ENCODE measurements at regions not wholly inside any gene's neighbourhood (a gene's known extent, or its start where the extent isn't known, plus 50 kb on each side); places are given as distances from the start of the nearest gene placed in this dataset.
"Not testable (repeated sequence)": the region's sequence is repeated elsewhere in the genome, so short reads cannot be mapped to it uniquely, and the experiment has no call there.

DNA sequence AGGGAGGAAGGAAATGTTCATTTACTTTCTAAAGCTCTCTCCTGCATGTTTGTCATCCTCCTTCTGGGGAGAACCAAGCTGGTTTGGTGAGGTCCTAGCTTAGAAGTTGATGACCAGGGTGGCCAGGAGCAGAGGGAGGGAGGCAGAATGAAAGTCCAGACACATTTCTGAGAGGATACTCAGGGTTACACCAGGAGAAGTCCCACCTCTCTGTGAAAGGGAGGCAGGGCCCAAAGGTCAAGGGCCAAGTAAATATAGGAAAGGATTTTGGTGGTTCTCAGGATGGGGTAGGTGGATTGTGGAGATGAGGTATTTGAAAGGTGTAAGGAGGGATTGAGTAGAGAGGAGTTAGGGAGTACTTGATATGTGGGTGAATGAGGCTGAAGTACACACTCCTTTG lies 58.0 kb upstream of the FBXO11 start:
- no peak for DNase-seq (ENCODE audit: extremely low spot score)
- TF ChIP-seq BHLHE40 (IDR thresholded peaks at IDR 0.05; ENCODE audit: borderline replicate concordance) (no peak), CTBP1 (IDR thresholded peaks at IDR 0.05; ENCODE audit: borderline replicate concordance) (no peak), FOXA1 (IDR thresholded peaks at IDR 0.05) (no peak), HDGF (IDR thresholded peaks at IDR 0.05; ENCODE audit: borderline replicate concordance) (no peak), L3MBTL2 (conservative IDR thresholded peaks at IDR 0.05) (no peak)
- CTCF ChIA-PET = interaction anchor here (1.0 kb wide), 1 partner anchor 40 kb away, joined by 4 read pairs; no protein-coding TSS in a partner anchor
- POLR2A ChIA-PET = no interaction called here

DNA sequence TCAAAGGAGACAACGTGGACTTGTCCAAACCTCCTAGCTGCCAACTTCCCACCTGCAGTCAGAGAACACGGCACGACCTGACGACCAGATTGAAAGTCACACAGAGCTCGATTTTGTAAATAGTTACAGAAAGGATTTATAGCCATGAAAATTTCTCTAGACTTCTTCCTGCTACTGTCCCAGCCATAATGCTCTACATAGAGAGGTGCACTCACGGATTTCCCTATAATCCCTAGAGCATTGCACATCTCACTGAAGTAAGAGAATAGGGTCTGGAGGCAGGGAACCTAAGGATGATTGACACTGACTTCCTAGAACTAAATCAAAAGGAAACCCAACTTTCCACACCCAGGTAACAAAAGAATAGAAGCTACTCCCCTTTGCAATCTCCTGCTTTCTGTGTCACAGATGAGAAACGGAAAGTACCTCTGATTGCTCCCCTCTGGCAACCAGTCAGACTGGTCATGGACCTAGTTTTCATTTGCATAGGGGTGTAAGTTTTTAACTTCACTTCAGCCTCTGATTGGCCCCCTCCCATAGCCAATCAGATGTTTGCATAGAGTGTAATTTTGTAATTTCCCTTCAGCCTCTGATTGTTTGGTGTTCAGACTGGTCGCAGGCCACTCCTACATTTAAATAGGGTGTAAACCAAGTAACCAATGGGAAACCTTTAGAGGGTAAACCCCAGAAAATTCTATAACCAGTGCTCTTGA lies 58.6 kb upstream of the FBXO11 start:
- POLR2A ChIA-PET = no interaction called here
- TF ChIP-seq ELF4 (IDR thresholded peaks at IDR 0.05) (no peak), ZNF384 (IDR thresholded peaks at IDR 0.05) (no peak), TARDBP (IDR thresholded peaks at IDR 0.05) (no peak), HDGF (IDR thresholded peaks at IDR 0.05; ENCODE audit: borderline replicate concordance) (no peak), FOXM1 (IDR thresholded peaks at IDR 0.05; ENCODE audit: borderline replicate concordance) (no peak), SP1 (IDR thresholded peaks at IDR 0.05) (no peak), FOXA1 (IDR thresholded peaks at IDR 0.05) (no peak), ARNT (IDR thresholded peaks at IDR 0.05) (no peak), SUZ12 (IDR thresholded peaks at IDR 0.05) (no peak), NFRKB (IDR thresholded peaks at IDR 0.05) (no peak), FOXK2 (IDR thresholded peaks at IDR 0.05) (no peak), LEF1 (IDR thresholded peaks at IDR 0.05; ENCODE audit: borderline replicate concordance) (no peak), CTBP1 (IDR thresholded peaks at IDR 0.05; ENCODE audit: borderline replicate concordance) (no peak), BHLHE40 (IDR thresholded peaks at IDR 0.05; ENCODE audit: borderline replicate concordance) (no peak), L3MBTL2 (conservative IDR thresholded peaks at IDR 0.05) (no peak)
- TF ChIP-seq, protein P1, sequence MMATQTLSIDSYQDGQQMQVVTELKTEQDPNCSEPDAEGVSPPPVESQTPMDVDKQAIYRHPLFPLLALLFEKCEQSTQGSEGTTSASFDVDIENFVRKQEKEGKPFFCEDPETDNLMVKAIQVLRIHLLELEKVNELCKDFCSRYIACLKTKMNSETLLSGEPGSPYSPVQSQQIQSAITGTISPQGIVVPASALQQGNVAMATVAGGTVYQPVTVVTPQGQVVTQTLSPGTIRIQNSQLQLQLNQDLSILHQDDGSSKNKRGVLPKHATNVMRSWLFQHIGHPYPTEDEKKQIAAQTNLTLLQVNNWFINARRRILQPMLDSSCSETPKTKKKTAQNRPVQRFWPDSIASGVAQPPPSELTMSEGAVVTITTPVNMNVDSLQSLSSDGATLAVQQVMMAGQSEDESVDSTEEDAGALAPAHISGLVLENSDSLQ (IDR thresholded peaks at IDR 0.05) = no peak
- CTCF ChIA-PET = interaction anchor here (1.0 kb wide), 1 partner anchor 40 kb away, joined by 4 read pairs; no protein-coding TSS in a partner anchor
- no peak for DNase-seq (ENCODE audit: extremely low spot score)

DNA sequence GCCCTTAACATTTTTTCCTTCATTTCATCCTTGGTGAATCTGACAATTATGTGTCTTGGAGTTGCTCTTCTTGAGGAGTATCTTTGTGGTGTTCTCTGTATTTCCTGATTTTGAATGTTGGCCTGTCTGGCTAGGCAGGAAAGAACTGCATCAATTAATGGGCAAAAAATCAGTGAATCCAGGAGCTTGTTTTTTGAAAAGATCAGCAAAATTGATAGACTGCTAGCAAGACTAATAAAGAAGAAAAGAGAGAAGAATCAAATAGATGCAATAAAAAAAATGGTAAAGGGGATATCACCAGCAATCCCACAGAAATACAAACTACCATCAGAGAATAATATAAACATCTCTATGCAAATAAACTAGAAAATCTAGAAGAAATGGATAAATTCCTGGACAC lies 70.4 kb upstream of the FBXO11 start:
- POLR2A ChIA-PET; CTCF ChIA-PET; DNase-seq (ENCODE audit: extremely low spot score): not testable (repeated sequence)

DNA sequence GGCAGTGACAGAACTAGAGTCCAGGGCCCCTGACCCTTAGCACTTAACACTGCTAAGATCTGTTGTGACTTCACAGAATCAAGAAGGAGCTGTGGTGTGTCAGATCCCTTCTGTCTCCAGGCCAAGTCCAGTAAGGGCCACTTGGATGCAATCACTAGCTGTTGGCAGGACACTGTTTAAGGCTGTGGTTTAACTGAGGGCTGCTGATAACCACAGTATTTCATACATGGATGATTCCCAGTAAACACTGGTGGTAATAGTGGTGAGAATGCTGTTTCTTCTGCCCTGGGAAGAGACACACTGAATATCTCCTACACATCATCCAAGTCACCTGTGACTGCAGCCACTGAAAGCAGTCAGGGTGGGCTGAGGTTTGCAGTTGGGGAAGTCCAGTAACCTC lies 77.7 kb upstream of the FBXO11 start:
- POLR2A ChIA-PET = no interaction called here
- CTCF ChIA-PET = no interaction called here
- DNase-seq (ENCODE audit: extremely low spot score) = no peak
- TF ChIP-seq NFRKB (IDR thresholded peaks at IDR 0.05) = no peak
- TF ChIP-seq L3MBTL2 (conservative IDR thresholded peaks at IDR 0.05) = no peak
- no peak for TF ChIP-seq BHLHE40 (IDR thresholded peaks at IDR 0.05; ENCODE audit: borderline replicate concordance)
- no peak for TF ChIP-seq HDGF (IDR thresholded peaks at IDR 0.05; ENCODE audit: borderline replicate concordance)

DNA sequence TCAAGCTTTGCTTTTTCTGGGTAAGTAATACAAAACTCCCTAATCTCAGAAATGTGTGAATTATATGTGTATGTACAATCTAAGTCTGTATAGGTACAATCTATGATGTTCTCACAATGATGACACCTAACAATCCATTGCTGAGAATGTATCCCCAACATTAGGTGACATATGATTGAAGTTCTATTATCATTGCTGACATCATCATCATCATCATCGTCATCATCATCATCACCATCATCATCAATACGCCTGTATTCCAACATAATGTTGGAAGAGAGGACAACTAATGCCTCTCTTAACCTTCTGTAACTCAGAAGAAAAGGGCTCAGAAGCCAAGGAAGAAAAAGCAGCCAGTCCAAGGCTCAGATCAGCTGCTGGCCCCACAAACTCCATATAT lies 84.2 kb upstream of the FBXO11 start:
- no peak for DNase-seq (ENCODE audit: extremely low spot score)
- POLR2A ChIA-PET = no interaction called here
- no peak for TF ChIP-seq CTBP1 (IDR thresholded peaks at IDR 0.05; ENCODE audit: borderline replicate concordance)
- no peak for TF ChIP-seq FOXK2 (IDR thresholded peaks at IDR 0.05)
- TF ChIP-seq TARDBP (IDR thresholded peaks at IDR 0.05) = no peak
- no peak for TF ChIP-seq BHLHE40 (IDR thresholded peaks at IDR 0.05; ENCODE audit: borderline replicate concordance)
- CTCF ChIA-PET = no interaction called here

DNA sequence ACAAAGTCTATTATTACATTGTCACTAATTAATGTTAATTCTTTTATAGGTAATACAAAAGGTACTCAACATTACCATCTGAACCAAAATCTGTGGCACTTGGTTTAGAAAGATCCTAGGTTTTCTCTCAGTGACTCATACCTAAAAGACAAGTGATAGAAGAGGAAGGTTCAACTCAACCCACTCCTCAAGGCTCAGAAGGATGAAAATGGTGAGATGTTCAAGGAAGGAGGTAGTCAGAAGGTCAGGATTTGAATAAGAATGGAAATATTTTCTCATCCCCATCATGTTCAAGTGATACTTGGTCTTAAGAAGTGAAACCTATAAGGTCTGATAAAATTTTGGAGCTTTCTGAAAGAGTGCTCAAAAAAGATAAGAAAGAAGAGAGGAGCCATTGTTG lies 86.4 kb upstream of the FBXO11 start:
- CTCF ChIA-PET = no interaction called here
- no peak for DNase-seq (ENCODE audit: extremely low spot score)
- TF ChIP-seq BHLHE40 (IDR thresholded peaks at IDR 0.05; ENCODE audit: borderline replicate concordance) (no peak), LEF1 (IDR thresholded peaks at IDR 0.05; ENCODE audit: borderline replicate concordance) (no peak), SUZ12 (IDR thresholded peaks at IDR 0.05) (no peak), L3MBTL2 (conservative IDR thresholded peaks at IDR 0.05) (no peak), ZNF384 (IDR thresholded peaks at IDR 0.05) (no peak), HDGF (IDR thresholded peaks at IDR 0.05; ENCODE audit: borderline replicate concordance) (no peak), SP1 (IDR thresholded peaks at IDR 0.05) (no peak), ELF4 (IDR thresholded peaks at IDR 0.05) (no peak), FOXA1 (IDR thresholded peaks at IDR 0.05) (no peak), FOXK2 (IDR thresholded peaks at IDR 0.05) (no peak), FOXM1 (IDR thresholded peaks at IDR 0.05; ENCODE audit: borderline replicate concordance) (no peak), ARNT (IDR thresholded peaks at IDR 0.05) (no peak)
- POLR2A ChIA-PET = no interaction called here

DNA sequence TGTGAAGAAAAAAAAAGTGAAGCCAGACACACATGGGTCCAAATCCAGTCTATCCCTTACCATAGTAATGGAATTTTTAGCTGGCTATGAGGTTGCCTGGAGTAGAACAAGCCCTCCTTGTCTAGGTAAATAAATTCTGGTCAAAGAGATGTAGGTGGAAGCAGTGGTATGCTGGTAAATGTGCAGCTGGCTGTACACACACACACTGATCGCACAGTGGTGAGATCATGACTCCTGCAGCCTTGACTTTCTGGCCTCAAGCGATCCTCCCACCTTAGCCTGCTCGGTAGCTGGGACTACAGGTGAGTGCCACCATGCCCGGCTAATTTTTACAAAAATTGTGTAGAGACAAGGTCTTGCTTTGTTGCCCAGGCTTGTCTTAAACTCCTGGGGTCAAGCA lies 90.5 kb upstream of the FBXO11 start:
- ChIA-PET CTCF (no interaction called here), POLR2A (no interaction called here)
- no peak for DNase-seq (ENCODE audit: extremely low spot score)
- TF ChIP-seq CTBP1 (IDR thresholded peaks at IDR 0.05; ENCODE audit: borderline replicate concordance) (no peak), ELF4 (IDR thresholded peaks at IDR 0.05) (no peak), HDGF (IDR thresholded peaks at IDR 0.05; ENCODE audit: borderline replicate concordance) (no peak), LEF1 (IDR thresholded peaks at IDR 0.05; ENCODE audit: borderline replicate concordance) (no peak), L3MBTL2 (conservative IDR thresholded peaks at IDR 0.05) (no peak), SUZ12 (IDR thresholded peaks at IDR 0.05) (no peak), SP1 (IDR thresholded peaks at IDR 0.05) (no peak), NFRKB (IDR thresholded peaks at IDR 0.05) (no peak), FOXM1 (IDR thresholded peaks at IDR 0.05; ENCODE audit: borderline replicate concordance) (no peak), TARDBP (IDR thresholded peaks at IDR 0.05) (no peak), ARNT (IDR thresholded peaks at IDR 0.05) (no peak), FOXK2 (IDR thresholded peaks at IDR 0.05) (no peak), BHLHE40 (IDR thresholded peaks at IDR 0.05; ENCODE audit: borderline replicate concordance) (no peak)

DNA sequence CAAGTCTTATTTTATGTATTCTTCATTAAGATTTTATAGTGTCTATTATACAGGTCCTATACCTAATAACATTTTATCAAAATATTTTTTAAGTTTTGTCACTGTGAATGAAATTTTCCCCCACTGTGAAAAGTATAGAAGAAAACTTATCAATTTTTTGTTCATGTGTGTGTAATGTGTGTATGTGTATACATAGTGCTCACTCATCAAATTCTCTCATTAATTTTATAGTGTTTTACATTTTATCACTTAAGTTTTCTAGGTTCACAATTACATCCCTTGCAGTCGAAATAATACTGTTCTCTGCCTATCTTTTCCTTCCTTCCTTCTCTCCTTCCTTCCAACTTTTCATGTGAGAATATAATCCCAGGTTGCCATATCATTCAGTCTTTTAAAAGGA lies 93.2 kb upstream of the FBXO11 start:
- ChIA-PET CTCF (no interaction called here), POLR2A (no interaction called here)
- TF ChIP-seq SUZ12 (IDR thresholded peaks at IDR 0.05) = no peak
- TF ChIP-seq L3MBTL2 (conservative IDR thresholded peaks at IDR 0.05) = no peak
- TF ChIP-seq ARNT (IDR thresholded peaks at IDR 0.05) = no peak
- no peak for TF ChIP-seq ELF4 (IDR thresholded peaks at IDR 0.05)
- TF ChIP-seq, protein P1 (IDR thresholded peaks at IDR 0.05) = no peak
- no peak for TF ChIP-seq FOXK2 (IDR thresholded peaks at IDR 0.05)
- TF ChIP-seq TARDBP (IDR thresholded peaks at IDR 0.05) = no peak
- no peak for TF ChIP-seq LEF1 (IDR thresholded peaks at IDR 0.05; ENCODE audit: borderline replicate concordance)
- TF ChIP-seq CTBP1 (IDR thresholded peaks at IDR 0.05; ENCODE audit: borderline replicate concordance) = no peak
- TF ChIP-seq FOXA1 (IDR thresholded peaks at IDR 0.05) = no peak
- no peak for TF ChIP-seq HDGF (IDR thresholded peaks at IDR 0.05; ENCODE audit: borderline replicate concordance)
- TF ChIP-seq BHLHE40 (IDR thresholded peaks at IDR 0.05; ENCODE audit: borderline replicate concordance) = no peak
- no peak for DNase-seq (ENCODE audit: extremely low spot score)

Data from HEK293T (cell line).